ENCODE measurements at regions not wholly inside any gene's neighbourhood (a gene's known extent, or its start where the extent isn't known, plus 50 kb on each side); places are given as distances from the start of the nearest gene placed in this dataset.

DNA sequence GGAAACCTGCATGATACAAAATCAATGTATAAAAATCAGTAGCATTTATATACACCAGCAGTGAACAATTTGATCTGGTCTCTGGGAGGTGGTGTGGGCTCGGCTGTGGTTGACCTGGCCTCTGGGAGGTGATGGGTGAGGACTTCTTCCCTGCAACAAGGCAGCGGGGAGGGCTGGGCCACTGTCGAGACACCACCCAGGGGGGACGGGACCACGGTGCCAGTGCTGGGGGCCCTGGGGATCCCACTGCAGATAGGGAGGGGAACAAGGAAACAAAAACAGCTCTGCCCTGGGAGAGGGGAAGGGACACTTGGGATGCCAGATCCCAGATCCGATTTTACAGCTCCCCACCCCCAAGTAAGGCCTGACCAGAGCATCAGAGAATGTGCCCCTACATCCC is 189.6 kb upstream of the SFSWAP start:
- no peak overlapping the region for H3K4me2 ChIP-seq (ENCODE audit: insufficient read depth, low read length)
- H3K27ac ChIP-seq (ENCODE audit: low read depth, low read length) = no peak overlapping the region
- H3K27me3 ChIP-seq (ENCODE audit: insufficient read depth, low read length) = no peaks in the 10 kb centered on the region
- H3K4me3 ChIP-seq (ENCODE audit: insufficient read depth, low read length) = no peak overlapping the region
- no peaks in the 10 kb centered on the region for H3K9me3 ChIP-seq (ENCODE audit: low read depth, low read length)
- H3K36me3 ChIP-seq (ENCODE audit: insufficient read depth, low read length) = no peaks in the 10 kb centered on the region
- DNase-seq (ENCODE audit: insufficient read length, low spot score, missing footprints) = no peak
- no peaks in the 10 kb centered on the region for H4K20me1 ChIP-seq (ENCODE audit: insufficient read depth, low read length)
- TF ChIP-seq CTCF (IDR thresholded peaks at IDR 0.05; ENCODE audit: extremely low read depth, low read depth, low read length) = no peak
- H2AFZ ChIP-seq (ENCODE audit: low read length) = no peak overlapping the region
- no peaks in the 10 kb centered on the region for H3K4me1 ChIP-seq (ENCODE audit: insufficient read depth, low read length)
- no peaks in the 10 kb centered on the region for H3K79me2 ChIP-seq (ENCODE audit: insufficient read depth, low read length)

GRCh38 chr12:131525795-131526508 is 184.9 kb upstream of the SFSWAP start:
- H3K4me2 ChIP-seq (ENCODE audit: insufficient read depth, low read length) = no peak overlapping the region
- no peaks in the 10 kb centered on the region for H4K20me1 ChIP-seq (ENCODE audit: insufficient read depth, low read length)
- no peak for DNase-seq (ENCODE audit: insufficient read length, low spot score, missing footprints)
- no peaks in the 10 kb centered on the region for H3K4me1 ChIP-seq (ENCODE audit: insufficient read depth, low read length)
- H3K79me2 ChIP-seq (ENCODE audit: insufficient read depth, low read length) = no peaks in the 10 kb centered on the region
- H2AFZ ChIP-seq (ENCODE audit: low read length) = no peak overlapping the region
- H3K4me3 ChIP-seq (ENCODE audit: insufficient read depth, low read length) = no peak overlapping the region
- H3K36me3 ChIP-seq (ENCODE audit: insufficient read depth, low read length) = no peaks in the 10 kb centered on the region
- TF ChIP-seq CTCF (IDR thresholded peaks at IDR 0.05; ENCODE audit: extremely low read depth, low read depth, low read length) = no peak
- H3K27me3 ChIP-seq (ENCODE audit: insufficient read depth, low read length) = no peaks in the 10 kb centered on the region
- H3K9me3 ChIP-seq (ENCODE audit: low read depth, low read length) = no peaks in the 10 kb centered on the region
- H3K27ac ChIP-seq (ENCODE audit: low read depth, low read length) = no peak overlapping the region

- H3K4me1 ChIP-seq (ENCODE audit: insufficient read depth, low read length) = no peaks in the 10 kb centered on the region
- TF ChIP-seq CTCF (IDR thresholded peaks at IDR 0.05; ENCODE audit: extremely low read depth, low read depth, low read length) = no peak
- no peak overlapping the region for H3K4me2 ChIP-seq (ENCODE audit: insufficient read depth, low read length)
- H3K4me3 ChIP-seq (ENCODE audit: insufficient read depth, low read length) = no peak overlapping the region
- H2AFZ ChIP-seq (ENCODE audit: low read length) = no peak overlapping the region
- H3K36me3 ChIP-seq (ENCODE audit: insufficient read depth, low read length) = no peaks in the 10 kb centered on the region
- H4K20me1 ChIP-seq (ENCODE audit: insufficient read depth, low read length) = no peaks in the 10 kb centered on the region
- H3K27ac ChIP-seq (ENCODE audit: low read depth, low read length) = no peak overlapping the region
- H3K27me3 ChIP-seq (ENCODE audit: insufficient read depth, low read length) = no peaks in the 10 kb centered on the region
- H3K79me2 ChIP-seq (ENCODE audit: insufficient read depth, low read length) = no peaks in the 10 kb centered on the region
- no peaks in the 10 kb centered on the region for H3K9me3 ChIP-seq (ENCODE audit: low read depth, low read length)
- DNase-seq (ENCODE audit: insufficient read length, low spot score, missing footprints) = no peak
Measured at GRCh38 chr12:131527092-131527491, 183.8 kb upstream of the SFSWAP start.

DNA sequence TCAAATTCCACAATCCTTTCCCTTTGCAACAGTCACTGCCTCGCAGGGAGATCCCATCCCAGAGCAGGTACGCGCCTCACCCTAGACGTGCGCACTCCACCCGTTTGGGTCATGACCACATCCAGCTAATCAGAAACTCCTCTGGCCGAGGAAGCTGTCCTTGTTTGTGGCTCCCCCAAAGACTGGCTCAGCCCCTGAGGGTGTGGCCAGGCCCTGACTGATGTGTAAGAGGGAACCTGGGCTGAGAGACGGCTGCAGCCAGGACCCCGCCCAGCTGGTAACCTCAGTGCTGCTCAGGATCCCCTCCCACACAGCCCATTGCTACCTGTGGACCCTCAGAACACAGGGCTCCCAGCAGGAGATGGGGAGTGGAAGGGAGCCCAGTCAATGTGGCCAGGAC is 183.2 kb upstream of the SFSWAP start:
- Histone ChIP-seq H2AFZ (ENCODE audit: low read length) (no peak overlapping the region), H3K4me2 (ENCODE audit: insufficient read depth, low read length) (no peak overlapping the region), H4K20me1 (ENCODE audit: insufficient read depth, low read length) (no peaks in the 10 kb centered on the region), H3K36me3 (ENCODE audit: insufficient read depth, low read length) (no peaks in the 10 kb centered on the region), H3K27me3 (ENCODE audit: insufficient read depth, low read length) (no peaks in the 10 kb centered on the region), H3K27ac (ENCODE audit: low read depth, low read length) (no peak overlapping the region), H3K79me2 (ENCODE audit: insufficient read depth, low read length) (no peaks in the 10 kb centered on the region), H3K9me3 (ENCODE audit: low read depth, low read length) (no peaks in the 10 kb centered on the region), H3K4me3 (ENCODE audit: insufficient read depth, low read length) (no peak overlapping the region), H3K4me1 (ENCODE audit: insufficient read depth, low read length) (no peaks in the 10 kb centered on the region)
- DNase-seq (ENCODE audit: insufficient read length, low spot score, missing footprints) = no peak
- TF ChIP-seq CTCF (IDR thresholded peaks at IDR 0.05; ENCODE audit: extremely low read depth, low read depth, low read length) = no peak

Data from osteoblast (primary cell).